ENCODE measurements at regions not wholly inside any gene's neighbourhood (a gene's known extent, or its start where the extent isn't known, plus 50 kb on each side); places are given as distances from the start of the nearest gene placed in this dataset.

- Histone ChIP-seq H3K27me3 (no peaks in the 10 kb centered on the region), H3K36me3 (no peaks in the 10 kb centered on the region), H3K4me3 (no peak overlapping the region), H3K9me3 (no peaks in the 10 kb centered on the region), H3K4me1 (no peaks in the 10 kb centered on the region), H3K27ac (no peak overlapping the region)
- intact Hi-C loops (cut with DNase I), result no loop called here
- no peak for ATAC-seq
- no peak for DNase-seq
- TF ChIP-seq, protein P1, sequence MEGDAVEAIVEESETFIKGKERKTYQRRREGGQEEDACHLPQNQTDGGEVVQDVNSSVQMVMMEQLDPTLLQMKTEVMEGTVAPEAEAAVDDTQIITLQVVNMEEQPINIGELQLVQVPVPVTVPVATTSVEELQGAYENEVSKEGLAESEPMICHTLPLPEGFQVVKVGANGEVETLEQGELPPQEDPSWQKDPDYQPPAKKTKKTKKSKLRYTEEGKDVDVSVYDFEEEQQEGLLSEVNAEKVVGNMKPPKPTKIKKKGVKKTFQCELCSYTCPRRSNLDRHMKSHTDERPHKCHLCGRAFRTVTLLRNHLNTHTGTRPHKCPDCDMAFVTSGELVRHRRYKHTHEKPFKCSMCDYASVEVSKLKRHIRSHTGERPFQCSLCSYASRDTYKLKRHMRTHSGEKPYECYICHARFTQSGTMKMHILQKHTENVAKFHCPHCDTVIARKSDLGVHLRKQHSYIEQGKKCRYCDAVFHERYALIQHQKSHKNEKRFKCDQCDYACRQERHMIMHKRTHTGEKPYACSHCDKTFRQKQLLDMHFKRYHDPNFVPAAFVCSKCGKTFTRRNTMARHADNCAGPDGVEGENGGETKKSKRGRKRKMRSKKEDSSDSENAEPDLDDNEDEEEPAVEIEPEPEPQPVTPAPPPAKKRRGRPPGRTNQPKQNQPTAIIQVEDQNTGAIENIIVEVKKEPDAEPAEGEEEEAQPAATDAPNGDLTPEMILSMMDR (IDR thresholded peaks at IDR 0.05), result no peak
- 69 to 72% methylated on average over 4 of the region's 4 CpGs for WGBS, 2 donors
Measured at GRCh38 chr11:110866081-110866480, 153.8 kb upstream of the ARHGAP20 start.

GRCh38 chr11:110862407-110862806 lies 150.2 kb upstream of the ARHGAP20 start:
- DNase-seq (no peak), ATAC-seq (no peak)
- Histone ChIP-seq H3K9me3 (no peaks in the 10 kb centered on the region), H3K27me3 (no peaks in the 10 kb centered on the region), H3K36me3 (no peaks in the 10 kb centered on the region), H3K4me1 (peaks cover 0 to 15% (median 0%) of the 10 kb centered on the region in 9 donors), H3K4me3 (no peak overlapping the region), H3K27ac (no peak overlapping the region)
- TF ChIP-seq, protein P1 (IDR thresholded peaks at IDR 0.05), result no peak
- intact Hi-C loops (cut with DNase I), result no loop called here
- WGBS, 2 donors, result 49 to 56% methylated on average over 2 of the region's 2 CpGs

DNA sequence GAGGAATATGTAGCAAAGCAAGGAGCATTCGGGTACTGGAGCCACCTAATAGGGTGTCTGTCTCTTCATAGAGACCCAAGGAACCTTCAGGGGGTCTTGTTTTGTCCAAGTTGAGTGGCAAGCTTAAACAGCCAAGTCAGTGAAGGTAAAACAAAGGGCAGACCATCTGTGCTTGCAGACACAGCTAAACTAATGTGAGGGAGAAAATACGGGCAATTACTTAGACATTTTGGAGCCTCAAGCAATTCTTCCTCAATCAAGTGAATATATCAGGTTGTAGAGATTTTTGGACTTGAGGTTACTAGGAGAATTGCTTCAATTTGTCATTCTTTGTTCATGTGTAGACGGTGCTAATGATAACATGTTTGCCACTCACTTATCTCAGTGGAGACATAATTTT lies 148.2 kb upstream of the ARHGAP20 start:
- no peak for DNase-seq
- Histone ChIP-seq H3K36me3 (no peaks in the 10 kb centered on the region), H3K9me3 (no peaks in the 10 kb centered on the region), H3K27me3 (no peaks in the 10 kb centered on the region), H3K4me3 (no peak overlapping the region), H3K27ac (no peak overlapping the region), H3K4me1 (peaks cover 0 to 16% (median 0%) of the 10 kb centered on the region in 9 donors)
- intact Hi-C loops (cut with DNase I), result no loop called here
- no peak for ATAC-seq
- 88 to 90% methylated on average over 3 of the region's 3 CpGs for WGBS, 2 donors
- TF ChIP-seq, protein P1 (IDR thresholded peaks at IDR 0.05), result no peak

- ATAC-seq (no peak), DNase-seq (no peak)
- intact Hi-C loops (cut with DNase I), result no loop called here
- peaks cover 0 to 16% (median 0%) of the 10 kb centered on the region in 9 donors for H3K4me1 ChIP-seq
- no peak overlapping the region for H3K27ac ChIP-seq
- no peaks in the 10 kb centered on the region for H3K9me3 ChIP-seq
- H3K36me3 ChIP-seq, result no peaks in the 10 kb centered on the region
- 90 to 93% methylated on average over 6 of the region's 6 CpGs for WGBS, 2 donors
- no peaks in the 10 kb centered on the region for H3K27me3 ChIP-seq
- no peak overlapping the region for H3K4me3 ChIP-seq
- TF ChIP-seq, protein P1 (IDR thresholded peaks at IDR 0.05), result no peak
Measured at GRCh38 chr11:110859998-110860397, 147.8 kb upstream of the ARHGAP20 start.
